Esophagus muscularis mucosa (tissue), 4 donors: ENCODE measurements at regions not wholly inside any gene's neighbourhood (a gene's known extent, or its start where the extent isn't known, plus 50 kb on each side); places are given as distances from the start of the nearest gene placed in this dataset.

Experiments
- DNase-seq: peaks from one replicate; pipeline ENCODE4 v3.0.0-alpha.2; 2017; ENCODE audit errors: extremely low spot score
- H3K27ac ChIP-seq, 4 donors: fragments of 200-600 bp; sonication (generic); replicated peaks in 1 of 4; 1 replicate in 3 of 4; 2 replicates in 1 of 4; pipeline ENCODE4 v1.5.1; 2016 to 2019; ENCODE audit warnings: mild to moderate bottlenecking in 1 of 4
- H3K27me3 ChIP-seq, 4 donors: fragments of 200-600 bp; sonication (generic); one replicate each; pipeline versions ENCODE4 v1.5.1 to v1.6.0; 2016 to 2019
- H3K36me3 ChIP-seq, 4 donors: fragments of 200-600 bp; sonication (generic); one replicate each; pipeline ENCODE4 v1.5.1; 2016 to 2019
- H3K4me1 ChIP-seq, 4 donors: fragments of 200-600 bp; sonication (generic); one replicate each; pipeline ENCODE4 v1.5.1; 2016 to 2019
- H3K4me3 ChIP-seq, 4 donors: fragments of 200-600 bp; sonication (generic); 1 replicate in 2 of 4; 2 replicates in 2 of 4; pipeline ENCODE4 v1.5.1; 2016 to 2019; ENCODE audit warnings: mild to moderate bottlenecking in 4 of 4, moderate library complexity in 1 of 4
- H3K9me3 ChIP-seq, 4 donors: fragments of 200-600 bp; sonication (generic); 1 replicate in 3 of 4; 2 replicates in 1 of 4; pipeline ENCODE4 v1.5.1; 2016 to 2019
- CTCF ChIP-seq, 3 experiments: fragments of 200-600 bp in 2 of 3; fragments of 450-650 bp in 1 of 3; sonication (generic) in 2 of 3; IDR thresholded peaks; one replicate each; pipeline ENCODE4 v1.5.1; 2017 to 2019; ENCODE audit warnings: antibody characterized with exemption in 3 of 3, mild to moderate bottlenecking in 2 of 3, moderate library complexity in 1 of 3
- EP300 ChIP-seq: sonication (generic); formaldehyde crosslinking; IDR thresholded peaks from one replicate; pipeline ENCODE4 v1.6.1; 2017; ENCODE audit warnings: antibody characterized with exemption
- POLR2A ChIP-seq: fragments of 450-650 bp; IDR thresholded peaks from one replicate; pipeline ENCODE4 v1.6.1; 2017; ENCODE audit warnings: antibody characterized with exemption, moderate library complexity, mild to moderate bottlenecking, low read depth
- POLR2AphosphoS5 ChIP-seq, 2 donors: sonication (generic); formaldehyde crosslinking; IDR thresholded peaks; one replicate each; pipeline ENCODE4 v1.6.1; 2017; ENCODE audit warnings: antibody characterized with exemption in 2 of 2
- WGBS: methylation state at CpG from one replicate; pipeline ENCODE4 v1.1.5; 2018; 5-methylcytosine and 5-hydroxymethylcytosine counted together
- intact Hi-C: fragments of 100-400 bp; cut with DNase I; formaldehyde crosslinking; loops from one replicate; pipeline ENCODE4 v1.15.1; 2023

DNA sequence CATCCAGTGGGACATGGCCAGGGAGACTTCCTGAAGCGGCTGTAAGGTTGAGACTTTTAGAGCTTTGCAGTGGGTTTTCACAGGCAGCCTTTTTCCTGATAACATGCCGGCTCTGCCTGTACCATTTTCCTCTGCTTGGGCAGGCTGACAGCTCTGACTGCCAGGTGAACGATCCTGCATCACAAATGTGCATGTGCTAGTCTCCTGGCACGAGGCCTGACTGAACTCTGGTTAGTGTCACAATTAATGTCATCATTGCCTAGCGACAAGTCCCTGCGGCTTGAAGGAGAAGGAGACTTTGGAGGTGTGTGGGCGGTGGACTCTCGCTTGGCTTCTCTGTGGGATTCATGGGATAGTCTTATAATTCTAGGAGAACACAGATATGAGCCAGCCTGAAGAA, 783.6 kb upstream of the TSPY4 start:
- H3K9me3 ChIP-seq: no peaks in the 10 kb centered on the region
- no peak overlapping the region for H3K27ac ChIP-seq
- H3K4me3 ChIP-seq: no peak overlapping the region
- no peaks in the 10 kb centered on the region for H3K4me1 ChIP-seq
- WGBS: no CpG with 5 or more reads among the region's 8 CpGs
- no peak for DNase-seq
- no peak for TF ChIP-seq POLR2A
- no peak for TF ChIP-seq EP300
- TF ChIP-seq POLR2AphosphoS5 (IDR thresholded peaks at IDR 0.05): no peak
- no peak for TF ChIP-seq CTCF (IDR thresholded peaks at IDR 0.05)
- intact Hi-C loops: no loop called here
- no peaks in the 10 kb centered on the region for H3K27me3 ChIP-seq
- H3K36me3 ChIP-seq: no peaks in the 10 kb centered on the region

GRCh38 chrY:8561385-8561784, 775.9 kb upstream of the TSPY4 start:
- TF ChIP-seq POLR2A (no peak), CTCF (IDR thresholded peaks at IDR 0.05) (no peak), EP300 (no peak), POLR2AphosphoS5 (IDR thresholded peaks at IDR 0.05) (no peak)
- no peak for DNase-seq
- intact Hi-C loops: no loop called here
- H3K4me3 ChIP-seq: no peak overlapping the region
- H3K27me3 ChIP-seq: no peaks in the 10 kb centered on the region
- H3K36me3 ChIP-seq: no peaks in the 10 kb centered on the region
- no peaks in the 10 kb centered on the region for H3K9me3 ChIP-seq
- H3K27ac ChIP-seq: no peak overlapping the region
- WGBS: no CpG with 5 or more reads among the region's 2 CpGs
- no peaks in the 10 kb centered on the region for H3K4me1 ChIP-seq

- no peak for DNase-seq
- Histone ChIP-seq H3K9me3 (no peaks in the 10 kb centered on the region), H3K36me3 (no peaks in the 10 kb centered on the region), H3K27me3 (no peaks in the 10 kb centered on the region), H3K27ac (no peak overlapping the region), H3K4me3 (no peak overlapping the region), H3K4me1 (no peaks in the 10 kb centered on the region)
- TF ChIP-seq CTCF (IDR thresholded peaks at IDR 0.05) (no peak), POLR2A (no peak), EP300 (no peak), POLR2AphosphoS5 (IDR thresholded peaks at IDR 0.05) (no peak)
- intact Hi-C loops: no loop called here
- no CpG with 5 or more reads among the region's 8 CpGs for WGBS
Observed at GRCh38 chrY:8562456-8563090, 774.7 kb upstream of the TSPY4 start.

DNA sequence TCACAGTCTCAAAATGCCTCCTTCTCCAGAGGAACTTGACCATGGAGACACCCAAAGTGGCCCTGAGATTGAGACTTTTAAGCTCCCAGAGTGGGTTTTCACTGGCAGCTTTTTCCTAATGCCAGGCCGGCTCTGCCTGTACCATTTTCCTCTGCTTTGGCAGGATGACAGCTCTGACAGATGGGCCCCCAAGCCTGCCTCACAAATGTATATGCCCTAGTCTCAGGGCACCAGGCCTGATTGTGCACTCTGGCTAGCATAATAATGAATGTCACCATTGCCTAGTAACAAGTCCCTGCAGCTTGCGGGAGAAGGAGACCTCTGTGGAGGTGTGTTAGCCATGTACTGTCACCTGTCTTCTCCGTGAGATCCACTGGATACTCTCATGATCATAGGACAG, 772.8 kb upstream of the TSPY4 start:
- WGBS: no CpG with 5 or more reads among the region's 3 CpGs
- intact Hi-C loops: no loop called here
- Histone ChIP-seq H3K36me3 (no peaks in the 10 kb centered on the region), H3K4me1 (no peaks in the 10 kb centered on the region), H3K4me3 (no peak overlapping the region), H3K9me3 (no peaks in the 10 kb centered on the region), H3K27me3 (no peaks in the 10 kb centered on the region), H3K27ac (no peak overlapping the region)
- no peak for DNase-seq
- TF ChIP-seq POLR2A (no peak), POLR2AphosphoS5 (IDR thresholded peaks at IDR 0.05) (no peak), EP300 (no peak), CTCF (IDR thresholded peaks at IDR 0.05) (no peak)

DNA sequence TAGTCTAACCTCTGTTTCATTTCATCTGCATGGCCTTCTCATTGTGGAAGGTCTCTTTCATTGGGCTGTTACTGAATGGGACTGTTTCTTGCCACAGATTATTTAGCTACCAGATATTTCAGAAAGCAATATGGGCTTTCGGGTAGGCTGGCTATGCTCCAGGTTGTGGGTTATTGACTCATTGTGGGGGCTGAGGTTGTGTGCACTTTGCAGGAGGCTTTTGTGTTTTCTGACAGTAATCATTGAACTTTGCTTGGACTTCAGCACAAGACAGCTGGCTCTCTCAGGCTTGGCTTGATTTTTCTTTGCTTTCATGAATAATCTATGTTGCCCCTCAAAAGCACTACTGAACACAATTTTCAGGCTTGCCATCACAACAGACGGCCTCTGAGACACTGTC, 771.1 kb upstream of the TSPY4 start:
- no CpG with 5 or more reads among the region's 2 CpGs for WGBS
- intact Hi-C loops: no loop called here
- TF ChIP-seq EP300 (no peak), POLR2AphosphoS5 (IDR thresholded peaks at IDR 0.05) (no peak), POLR2A (no peak)

More for the DNA sequence above, 771.1 kb upstream of the TSPY4 start:
- no peaks in the 10 kb centered on the region for H3K36me3 ChIP-seq
- no peak overlapping the region for H3K27ac ChIP-seq
- no peaks in the 10 kb centered on the region for H3K27me3 ChIP-seq
- no peak overlapping the region for H3K4me3 ChIP-seq
- no peaks in the 10 kb centered on the region for H3K9me3 ChIP-seq
- no peaks in the 10 kb centered on the region for H3K4me1 ChIP-seq
- no peak for DNase-seq
